Duodenal mucosa (tissue), 2 donors: ENCODE measurements at regions not wholly inside any gene's neighbourhood (a gene's known extent, or its start where the extent isn't known, plus 50 kb on each side); places are given as distances from the start of the nearest gene placed in this dataset.

Experiments
- H3K27ac ChIP-seq: one replicate; pipeline ENCODE4 v1.7.0; 2013; ENCODE audit warnings: low read depth, low read length
- H3K27me3 ChIP-seq, 2 donors: one replicate each; pipeline ENCODE4 v1.7.0; 2013; ENCODE audit warnings: low read length in 2 of 2, control low read depth in 1 of 2; ENCODE audit not compliant: insufficient read depth in 2 of 2, control insufficient read depth in 1 of 2
- H3K36me3 ChIP-seq, 2 donors: one replicate each; pipeline ENCODE4 v1.7.0; 2013; ENCODE audit warnings: low read length in 2 of 2, control low read depth in 1 of 2; ENCODE audit not compliant: insufficient read depth in 2 of 2, control insufficient read depth in 1 of 2
- H3K4me1 ChIP-seq, 2 donors: one replicate each; pipeline ENCODE4 v1.7.0; 2013; ENCODE audit warnings: low read length in 2 of 2, control low read depth in 1 of 2; ENCODE audit not compliant: insufficient read depth in 2 of 2, control insufficient read depth in 1 of 2
- H3K4me3 ChIP-seq, 2 donors: one replicate each; pipeline ENCODE4 v1.7.0; 2013; ENCODE audit warnings: low read length in 2 of 2, low read depth in 1 of 2
- H3K9ac ChIP-seq, 2 donors: one replicate each; pipeline ENCODE4 v1.7.0; 2013; ENCODE audit warnings: low read length in 2 of 2, low read depth in 1 of 2
- H3K9me3 ChIP-seq, 2 donors: one replicate each; pipeline ENCODE4 v1.7.0; 2013; ENCODE audit warnings: low read length in 2 of 2, control low read depth in 1 of 2; ENCODE audit not compliant: control insufficient read depth in 1 of 2

- no peak overlapping the region for H3K27ac ChIP-seq
- H3K36me3 ChIP-seq: no peaks in the 10 kb centered on the region
- H3K4me3 ChIP-seq: no peak overlapping the region
- no peaks in the 10 kb centered on the region for H3K4me1 ChIP-seq
- H3K9me3 ChIP-seq: no peaks in the 10 kb centered on the region
- no peak overlapping the region for H3K9ac ChIP-seq
- no peaks in the 10 kb centered on the region for H3K27me3 ChIP-seq
Observed at GRCh38 chr11:105297463-105297862, 157.9 kb upstream of the CARD18 start.

GRCh38 chr11:105296806-105297205 lies 157.2 kb upstream of the CARD18 start:
- Histone ChIP-seq H3K9me3 (no peaks in the 10 kb centered on the region), H3K36me3 (no peaks in the 10 kb centered on the region), H3K27me3 (no peaks in the 10 kb centered on the region), H3K4me3 (no peak overlapping the region), H3K4me1 (no peaks in the 10 kb centered on the region), H3K9ac (no peak overlapping the region), H3K27ac (no peak overlapping the region)

DNA sequence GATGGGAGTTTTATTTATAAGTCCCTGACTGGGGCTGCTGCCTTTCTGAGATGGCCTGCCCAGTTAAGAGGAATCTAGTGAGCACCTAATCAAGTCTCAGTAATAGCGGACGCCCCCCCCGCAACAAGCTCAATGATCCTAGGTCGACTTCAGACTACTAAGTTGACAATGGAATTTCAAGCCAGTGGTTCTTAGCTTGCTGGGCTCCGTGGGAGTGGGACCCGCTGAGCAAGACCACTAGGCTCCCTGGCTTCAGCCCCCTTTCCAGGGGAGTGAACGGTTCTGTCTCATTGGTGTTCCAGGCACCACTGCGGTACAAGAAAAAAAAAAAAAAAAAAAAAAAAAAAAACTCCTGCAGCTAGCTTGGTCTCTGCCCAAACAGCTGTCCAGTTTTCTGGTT lies 156.8 kb upstream of the CARD18 start:
- Histone ChIP-seq H3K4me3 (no peak overlapping the region), H3K4me1 (no peaks in the 10 kb centered on the region), H3K36me3 (no peaks in the 10 kb centered on the region), H3K27ac (no peak overlapping the region), H3K9ac (no peak overlapping the region), H3K27me3 (no peaks in the 10 kb centered on the region), H3K9me3 (no peaks in the 10 kb centered on the region)

DNA sequence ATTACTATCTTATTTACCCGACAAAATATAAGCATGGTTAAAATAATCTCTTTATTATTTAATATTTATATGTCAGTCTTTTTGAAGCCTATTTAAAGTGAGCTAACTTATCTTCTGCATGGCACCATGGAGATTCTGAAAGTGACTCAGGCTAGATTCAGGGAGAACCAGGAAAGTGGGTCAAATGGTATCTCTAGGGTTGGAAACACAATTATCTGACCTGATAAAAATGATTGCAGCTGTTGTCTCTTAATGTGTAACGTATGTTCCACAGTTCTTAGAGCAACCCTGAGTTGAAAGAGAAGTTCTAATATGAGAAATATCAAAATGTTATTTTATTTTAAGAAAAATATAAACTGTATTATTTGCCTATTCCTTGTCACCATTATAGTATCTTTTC lies 143.1 kb upstream of the CARD18 start:
- H3K4me3 ChIP-seq: no peak overlapping the region
- no peaks in the 10 kb centered on the region for H3K9me3 ChIP-seq
- no peak overlapping the region for H3K27ac ChIP-seq
- H3K4me1 ChIP-seq: no peaks in the 10 kb centered on the region
- H3K27me3 ChIP-seq: no peaks in the 10 kb centered on the region
- H3K36me3 ChIP-seq: no peaks in the 10 kb centered on the region
- H3K9ac ChIP-seq: no peak overlapping the region

DNA sequence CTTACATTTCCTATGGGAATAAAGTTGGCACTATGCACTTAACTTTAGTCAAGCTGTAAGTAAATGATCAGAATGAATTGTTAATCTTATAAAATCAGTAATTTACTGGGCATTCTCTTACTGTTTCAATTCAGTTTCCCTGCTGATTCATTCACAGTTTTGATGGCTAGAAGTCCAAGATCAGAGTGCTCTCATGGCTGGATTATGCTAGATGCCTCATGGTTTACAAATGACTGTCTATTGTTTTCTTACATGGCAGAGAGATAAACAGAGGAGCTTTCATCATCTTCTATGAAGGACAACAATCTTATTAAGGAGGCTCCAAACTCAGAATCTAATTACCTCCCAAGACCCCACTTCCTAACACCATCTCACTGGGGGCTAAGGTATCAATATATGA lies 135.1 kb upstream of the CARD18 start:
- Histone ChIP-seq H3K4me3 (no peak overlapping the region), H3K4me1 (no peaks in the 10 kb centered on the region), H3K27me3 (no peaks in the 10 kb centered on the region), H3K9me3 (no peaks in the 10 kb centered on the region), H3K9ac (no peak overlapping the region), H3K27ac (no peak overlapping the region), H3K36me3 (no peaks in the 10 kb centered on the region)

- Histone ChIP-seq H3K36me3 (no peaks in the 10 kb centered on the region), H3K9me3 (no peaks in the 10 kb centered on the region), H3K4me3 (no peak overlapping the region), H3K27me3 (no peaks in the 10 kb centered on the region), H3K9ac (no peak overlapping the region), H3K4me1 (no peaks in the 10 kb centered on the region), H3K27ac (no peak overlapping the region)
Observed at GRCh38 chr11:105273660-105274280, 134.2 kb upstream of the CARD18 start.

- H3K27ac ChIP-seq: no peak overlapping the region
- no peak overlapping the region for H3K4me3 ChIP-seq
- no peaks in the 10 kb centered on the region for H3K4me1 ChIP-seq
- H3K9me3 ChIP-seq: no peaks in the 10 kb centered on the region
- no peaks in the 10 kb centered on the region for H3K36me3 ChIP-seq
- no peak overlapping the region for H3K9ac ChIP-seq
- H3K27me3 ChIP-seq: no peaks in the 10 kb centered on the region
Observed at GRCh38 chr11:105269862-105270261, 130.3 kb upstream of the CARD18 start.

GRCh38 chr11:105268404-105269062 lies 129.0 kb upstream of the CARD18 start:
- Histone ChIP-seq H3K36me3 (no peaks in the 10 kb centered on the region), H3K27me3 (no peaks in the 10 kb centered on the region)

GRCh38 chr11:105265845-105266244 lies 126.3 kb upstream of the CARD18 start:
- Histone ChIP-seq H3K36me3 (no peaks in the 10 kb centered on the region), H3K4me3 (no peak overlapping the region), H3K9me3 (no peaks in the 10 kb centered on the region), H3K9ac (no peak overlapping the region), H3K27ac (no peak overlapping the region), H3K27me3 (no peaks in the 10 kb centered on the region), H3K4me1 (no peaks in the 10 kb centered on the region)

More at GRCh38 chr11:105268404-105269062, 129.0 kb upstream of the CARD18 start:
- no peaks in the 10 kb centered on the region for H3K4me1 ChIP-seq
- no peak overlapping the region for H3K9ac ChIP-seq
- H3K4me3 ChIP-seq: peak overlapping the region; percentile 19 to 29
- H3K27ac ChIP-seq: no peak overlapping the region
- H3K9me3 ChIP-seq: no peaks in the 10 kb centered on the region

GRCh38 chr11:105260976-105261375 lies 121.4 kb upstream of the CARD18 start:
- Histone ChIP-seq H3K27ac (no peak overlapping the region), H3K36me3 (no peaks in the 10 kb centered on the region), H3K4me3 (no peak overlapping the region), H3K4me1 (no peaks in the 10 kb centered on the region), H3K27me3 (no peaks in the 10 kb centered on the region), H3K9ac (no peak overlapping the region), H3K9me3 (no peaks in the 10 kb centered on the region)
